GM18508 (cell line): ENCODE measurements at regions not wholly inside any gene's neighbourhood (a gene's known extent, or its start where the extent isn't known, plus 50 kb on each side); places are given as distances from the start of the nearest gene placed in this dataset.
"Not testable (repeated sequence)": the region's sequence is repeated elsewhere in the genome, so short reads cannot be mapped to it uniquely, and the experiment has no call there.

Experiments used
- ATAC-seq: cut with Tn5 transposase; IDR thresholded peaks from one replicate; pipeline ENCODE4 v1.9.1; 2021; ENCODE audit warnings: moderate number of reproducible peaks; ENCODE audit not compliant: insufficient read depth, unreplicated experiment

GRCh38 chr2:175383286-175383685 lies 201.8 kb upstream of the ATP5MC3 start:
- ATAC-seq, result no peak

DNA sequence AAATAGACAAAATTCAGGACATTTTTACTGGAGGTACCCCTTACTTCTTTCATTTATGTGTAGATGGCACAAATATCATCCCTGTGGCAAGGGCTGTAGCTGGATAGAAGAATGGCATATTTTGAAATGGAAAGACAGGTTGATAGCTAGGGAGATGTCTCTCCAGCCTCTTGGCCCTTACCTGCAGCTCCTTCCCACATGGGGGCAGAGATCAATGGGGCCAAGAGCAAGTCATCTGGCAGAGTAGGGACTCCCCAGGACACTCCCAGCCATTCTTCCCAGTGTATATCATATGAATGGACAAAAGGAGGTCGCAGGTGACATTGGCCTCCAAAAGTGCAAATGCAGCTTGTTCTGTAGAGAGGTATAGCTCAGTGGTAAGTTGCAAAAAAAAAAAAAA lies 192.2 kb upstream of the ATP5MC3 start:
- ATAC-seq, result no peak

DNA sequence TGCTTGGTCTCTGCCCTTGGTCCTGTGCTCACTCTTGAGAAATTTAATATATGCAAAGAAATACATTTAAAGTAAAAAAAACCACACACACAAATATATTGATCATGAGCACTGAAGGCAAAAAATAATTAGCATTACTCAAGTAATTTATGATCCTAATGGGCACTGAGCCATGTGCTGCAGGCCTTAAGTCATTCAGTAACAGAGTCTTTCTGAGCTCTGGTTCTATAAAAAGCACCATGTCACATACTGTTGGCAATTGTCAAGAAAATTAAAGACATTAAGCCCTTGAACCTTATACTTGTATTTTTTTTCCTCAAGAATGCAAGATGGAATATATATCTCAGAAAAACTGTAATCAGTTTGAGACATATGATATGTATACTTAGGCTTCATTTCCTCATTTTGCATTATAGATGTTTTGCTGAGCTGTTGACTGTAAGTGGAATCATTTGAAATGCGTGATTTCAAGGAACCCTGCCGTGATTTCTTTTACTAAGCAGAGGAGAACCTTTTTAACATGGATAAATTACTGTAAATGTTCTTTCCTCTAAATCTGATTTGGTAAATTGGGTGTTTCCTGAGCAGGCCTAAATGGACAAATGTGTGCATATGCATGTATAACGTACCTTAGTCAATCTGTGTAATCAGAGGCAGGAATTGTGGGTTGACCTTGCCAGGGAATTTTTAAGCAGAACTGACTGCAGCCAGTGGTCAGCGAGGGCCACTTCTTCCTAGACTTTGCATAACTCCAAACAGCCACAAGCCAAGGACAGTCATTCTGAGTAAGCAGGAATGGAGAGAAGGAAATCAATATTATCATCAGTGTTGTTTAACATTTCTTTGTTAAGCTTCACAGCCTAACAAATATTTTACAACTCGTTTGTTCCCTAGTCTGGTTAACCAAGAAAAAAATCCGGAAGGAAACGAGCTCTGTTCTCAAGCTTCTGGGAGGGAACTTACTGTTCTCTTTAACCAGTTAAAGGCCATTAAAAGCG lies 191.5 kb upstream of the ATP5MC3 start:
- ATAC-seq, result no peak

DNA sequence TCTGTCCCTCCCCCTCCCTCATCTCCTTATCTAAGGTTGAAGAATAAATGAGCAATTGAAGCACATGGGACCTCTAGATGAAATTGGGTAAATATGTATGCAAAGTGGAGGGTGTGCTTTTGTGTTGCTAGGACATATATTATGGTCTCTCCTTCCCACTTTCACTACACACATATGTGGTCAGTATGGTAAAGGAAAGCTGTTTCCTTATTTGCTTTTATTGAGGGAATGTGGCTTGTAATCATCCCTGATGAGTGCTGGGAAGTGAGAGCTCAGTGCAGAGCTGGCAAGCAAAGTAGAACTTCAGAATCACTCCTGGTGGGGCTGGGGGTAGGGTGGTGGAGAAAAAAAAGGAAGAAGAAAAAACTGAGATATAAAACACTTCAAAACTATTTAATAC lies 189.9 kb upstream of the ATP5MC3 start:
- ATAC-seq, result no peak

GRCh38 chr2:175366815-175367214 lies 185.3 kb upstream of the ATP5MC3 start:
- no peak for ATAC-seq

GRCh38 chr2:175363699-175364098 lies 182.2 kb upstream of the ATP5MC3 start:
- no peak for ATAC-seq

- ATAC-seq, result no peak
These were observed 180.8 kb upstream of the ATP5MC3 start for GRCh38 chr2:175362331-175362730.

GRCh38 chr2:175359710-175360109 lies 178.2 kb upstream of the ATP5MC3 start:
- ATAC-seq, result no peak

DNA sequence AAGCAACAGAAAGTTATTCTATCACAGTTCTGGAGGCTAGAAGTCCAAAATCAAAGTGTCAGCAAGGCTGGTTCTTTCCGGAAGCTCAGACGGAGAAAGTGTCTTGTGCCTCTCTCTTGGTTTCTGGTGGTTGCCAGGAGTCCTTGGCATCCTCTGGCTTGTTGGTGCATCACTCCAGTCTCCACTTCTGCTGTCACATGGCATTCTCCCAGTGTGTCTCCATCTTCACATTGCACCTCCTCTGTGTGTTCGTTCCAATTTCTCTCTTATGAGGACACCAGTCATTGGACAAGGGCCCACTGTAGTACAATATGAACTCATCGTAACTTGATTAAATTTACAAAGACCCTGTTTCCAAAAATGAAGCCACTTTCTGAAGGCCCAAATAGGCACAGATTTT lies 175.4 kb upstream of the ATP5MC3 start:
- no peak for ATAC-seq

DNA sequence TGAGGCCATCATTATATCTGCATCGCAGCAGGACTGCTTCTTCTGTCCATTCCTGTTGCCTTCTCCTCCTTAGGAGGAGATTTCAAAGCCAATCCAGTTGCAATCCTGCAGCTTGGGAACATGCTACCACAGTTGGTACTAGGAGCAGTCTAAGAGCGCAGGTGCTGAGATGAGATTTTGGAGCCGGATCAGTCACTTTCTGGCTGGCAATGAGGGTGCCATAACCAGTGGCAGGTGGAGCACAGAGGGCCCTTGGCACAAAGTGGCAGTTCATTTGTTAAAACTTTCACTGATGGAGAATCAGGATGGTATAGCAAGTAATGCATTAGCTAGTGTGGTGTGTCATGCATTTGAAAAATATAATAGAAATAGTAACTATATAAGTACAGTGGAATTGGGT lies 173.7 kb upstream of the ATP5MC3 start:
- ATAC-seq, result no peak

DNA sequence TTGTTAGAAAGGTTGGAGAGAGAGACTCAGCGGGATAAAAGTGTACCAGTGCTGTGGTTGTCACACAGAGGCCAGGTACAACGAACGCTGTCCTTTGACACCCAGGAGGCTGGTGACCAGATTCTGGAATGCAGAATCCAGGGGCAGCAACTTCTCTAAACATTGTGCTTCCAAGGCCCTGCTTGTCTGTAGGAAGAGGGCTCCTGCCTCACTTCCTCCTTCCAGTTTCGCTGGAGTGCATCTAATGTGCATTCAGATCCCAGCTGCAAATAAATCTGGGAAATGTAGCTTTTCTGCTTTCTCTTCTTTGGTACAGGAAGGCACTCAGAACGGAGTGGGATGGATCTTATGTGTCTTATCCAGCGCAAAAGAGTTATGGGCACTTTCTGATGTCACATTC lies 171.8 kb upstream of the ATP5MC3 start:
- no peak for ATAC-seq

DNA sequence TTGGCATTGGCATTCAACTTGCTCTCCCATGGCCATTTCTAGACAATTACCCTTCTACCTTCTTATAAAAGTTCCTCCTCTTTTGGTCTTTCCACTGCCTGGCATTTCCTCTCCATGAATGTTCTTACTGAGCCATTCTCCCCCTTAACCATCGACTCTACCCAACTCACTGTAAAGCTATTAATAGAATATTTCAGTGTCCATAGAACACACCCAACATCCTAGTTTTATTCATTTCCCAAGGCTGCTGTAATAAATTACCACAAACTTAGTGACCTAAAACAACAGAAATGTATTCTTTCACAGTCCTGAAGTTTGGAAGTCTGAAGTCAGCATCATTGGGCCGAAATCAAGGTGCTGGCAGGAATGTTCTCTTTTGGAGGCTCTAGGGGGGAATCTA lies 170.0 kb upstream of the ATP5MC3 start:
- ATAC-seq, result no peak

DNA sequence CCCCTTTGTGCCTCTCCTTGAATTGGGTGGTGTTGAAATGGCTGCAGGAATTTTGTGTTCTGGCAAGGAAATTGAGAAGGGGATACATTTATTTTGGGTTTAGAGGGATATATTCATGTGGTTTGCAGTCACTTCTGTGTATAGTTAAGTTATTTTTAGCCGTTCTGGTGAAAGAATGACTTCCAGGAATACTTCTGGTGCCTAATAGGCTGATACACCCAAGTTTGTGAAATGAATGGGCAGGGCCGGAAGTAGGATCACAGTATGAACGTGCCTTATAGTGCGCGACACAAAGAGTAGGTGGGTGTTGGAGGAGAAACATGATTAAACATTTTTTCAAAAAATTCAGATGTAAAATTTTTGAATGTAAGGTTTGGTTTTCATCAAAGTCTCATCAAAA lies 168.6 kb upstream of the ATP5MC3 start:
- ATAC-seq, result no peak

GRCh38 chr2:175342085-175342484 lies 160.6 kb upstream of the ATP5MC3 start:
- no peak for ATAC-seq

DNA sequence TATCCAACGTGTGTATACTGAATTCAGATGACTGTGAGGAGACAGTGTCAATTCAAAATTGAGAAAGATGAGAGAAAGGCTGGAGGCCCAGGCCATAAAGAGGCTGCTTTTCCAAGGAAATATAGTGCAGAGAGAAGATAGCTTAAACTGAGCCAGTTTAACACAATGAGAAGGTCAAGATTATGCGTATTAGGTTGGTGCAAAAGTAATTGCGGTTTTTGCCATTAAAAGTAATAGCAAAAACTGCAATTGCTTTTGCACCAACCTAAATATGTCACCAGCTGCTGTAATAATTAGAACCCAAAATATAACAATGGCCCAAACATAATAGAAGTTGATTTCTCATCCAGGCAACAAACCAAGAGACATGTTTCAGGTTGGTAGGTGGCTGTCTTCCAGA lies 148.7 kb upstream of the ATP5MC3 start:
- ATAC-seq, result no peak

GRCh38 chr2:175326801-175327200 lies 145.3 kb upstream of the ATP5MC3 start:
- no peak for ATAC-seq

DNA sequence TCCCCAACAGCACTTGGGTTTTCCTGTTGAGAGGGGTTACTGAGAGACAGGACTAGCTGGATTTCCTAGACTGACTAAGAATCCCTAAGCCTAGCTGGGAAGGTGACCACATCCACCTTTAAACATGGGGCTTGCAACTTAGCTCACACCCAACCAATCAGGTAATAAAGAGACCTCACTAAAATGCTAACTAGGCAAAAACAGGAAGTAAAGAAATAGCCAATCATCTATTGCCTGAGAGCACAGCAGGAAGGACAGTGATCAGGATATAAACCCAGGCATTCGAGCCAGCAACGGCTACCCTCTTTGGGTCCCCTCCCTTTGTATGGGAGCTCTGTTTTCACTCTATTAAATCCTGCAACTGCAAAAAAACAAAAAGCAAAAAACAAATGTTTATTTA lies 144.7 kb upstream of the ATP5MC3 start:
- ATAC-seq, result not testable (repeated sequence)

DNA sequence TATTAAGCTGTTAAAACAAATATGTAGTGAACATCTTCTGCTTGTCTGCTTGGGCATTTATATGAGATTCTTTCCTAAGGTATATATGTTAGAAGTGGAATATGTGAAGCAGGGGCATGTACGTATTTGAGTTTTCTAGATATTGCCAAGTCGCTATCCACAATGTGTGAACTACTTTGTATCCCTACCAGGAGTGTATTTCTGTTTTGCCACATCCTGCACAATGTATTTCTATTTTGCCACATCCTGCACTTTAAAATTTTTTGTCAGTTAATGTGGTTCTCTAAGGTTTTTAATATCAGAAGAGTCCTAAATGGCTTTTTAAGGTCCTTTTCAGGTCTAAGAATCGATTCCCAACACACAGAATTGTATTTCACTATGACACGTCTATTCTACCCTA lies 141.7 kb upstream of the ATP5MC3 start:
- ATAC-seq, result no peak

GRCh38 chr2:175318542-175318941 lies 137.0 kb upstream of the ATP5MC3 start:
- ATAC-seq, result no peak

- no peak for ATAC-seq
These were observed 136.2 kb upstream of the ATP5MC3 start for GRCh38 chr2:175317751-175318150.

DNA sequence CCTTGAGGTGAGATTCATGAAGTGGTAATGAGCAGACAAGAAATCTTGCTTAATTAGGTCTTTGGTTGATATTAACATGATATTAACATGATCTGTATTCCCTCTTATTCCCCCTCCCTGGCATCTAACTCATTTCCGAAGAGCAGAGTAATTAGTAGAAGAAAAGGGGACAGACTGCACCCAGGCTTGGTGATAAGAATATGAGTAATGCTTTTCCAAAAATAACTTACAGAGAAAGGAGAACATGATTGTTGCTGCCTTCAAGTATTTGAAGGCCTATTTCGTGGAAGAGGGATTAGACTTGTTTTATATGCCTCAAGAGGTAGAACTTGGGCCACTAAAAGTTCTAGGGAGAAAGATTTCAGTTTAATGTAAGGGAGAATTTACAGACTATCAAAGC lies 130.6 kb upstream of the ATP5MC3 start:
- no peak for ATAC-seq

GRCh38 chr2:175310813-175311504 lies 129.4 kb upstream of the ATP5MC3 start:
- ATAC-seq, result no peak
